GM19193 (cell line): ENCODE measurements at regions not wholly inside any gene's neighbourhood (a gene's known extent, or its start where the extent isn't known, plus 50 kb on each side); places are given as distances from the start of the nearest gene placed in this dataset.

Source experiments
- POLR2A ChIP-seq: IDR thresholded peaks from 4 replicates; pipeline ENCODE4 v1.6.1; 2011; ENCODE audit not compliant: insufficient read depth, insufficient read length; ENCODE audit errors: extremely low read depth

GRCh38 chr7:66413379-66414114, 208.4 kb downstream of the TPST1 start:
- TF ChIP-seq POLR2A, result no peak

- TF ChIP-seq POLR2A, result no peak
Measured at GRCh38 chr7:66415659-66416265, 210.6 kb downstream of the TPST1 start.

- no peak for TF ChIP-seq POLR2A
Measured at GRCh38 chr7:66418537-66418936, 210.1 kb upstream of the KCTD7 start.

- no peak for TF ChIP-seq POLR2A
Measured at GRCh38 chr7:66419210-66419609, 209.5 kb upstream of the KCTD7 start.

- no peak for TF ChIP-seq POLR2A
Measured at GRCh38 chr7:66421830-66422475, 206.7 kb upstream of the KCTD7 start.

- TF ChIP-seq POLR2A, result no peak
Measured at GRCh38 chr7:66423729-66424128, 205.0 kb upstream of the KCTD7 start.

- no peak for TF ChIP-seq POLR2A
Measured at GRCh38 chr7:66426332-66426731, 202.3 kb upstream of the KCTD7 start.

GRCh38 chr7:66426996-66427395, 201.7 kb upstream of the KCTD7 start:
- no peak for TF ChIP-seq POLR2A

- no peak for TF ChIP-seq POLR2A
Measured at GRCh38 chr7:66427956-66428355, 200.7 kb upstream of the KCTD7 start.

- no peak for TF ChIP-seq POLR2A
Measured at GRCh38 chr7:66429498-66430163, 199.1 kb upstream of the KCTD7 start.

- no peak for TF ChIP-seq POLR2A
Measured at GRCh38 chr7:66430164-66430545, 198.5 kb upstream of the KCTD7 start.

- no peak for TF ChIP-seq POLR2A
Measured at GRCh38 chr7:66442385-66442784, 186.3 kb upstream of the KCTD7 start.

- no peak for TF ChIP-seq POLR2A
Measured at GRCh38 chr7:66443946-66444345, 184.7 kb upstream of the KCTD7 start.

- no peak for TF ChIP-seq POLR2A
Measured at GRCh38 chr7:66452165-66452564, 176.5 kb upstream of the KCTD7 start.

GRCh38 chr7:66453340-66453739, 175.3 kb upstream of the KCTD7 start:
- no peak for TF ChIP-seq POLR2A
